Left lung (tissue), 4 donors: ENCODE measurements at regions not wholly inside any gene's neighbourhood (a gene's known extent, or its start where the extent isn't known, plus 50 kb on each side); places are given as distances from the start of the nearest gene placed in this dataset.

Experiments
- ATAC-seq: fragments of 200-7000 bp; cut with Tn5 transposase; one replicate; pipeline ENCODE4 v1.9.1; 2020; ENCODE audit warnings: moderate library complexity
- DNase-seq, 4 donors: peaks; one replicate each; pipeline ENCODE4 v3.0.0-alpha.2; 2013 to 2020
- H3K27ac ChIP-seq, 2 donors: fragments of 200-600 bp; sonication (generic) in 1 of 2; one replicate each; pipeline versions ENCODE4 v1.5.0 to v1.8.0; 2020 to 2021
- H3K27me3 ChIP-seq, 2 donors: fragments of 200-600 bp; sonication (generic) in 1 of 2; one replicate each; pipeline versions ENCODE4 v1.5.0 to v1.8.0; 2020 to 2021
- H3K36me3 ChIP-seq, 2 donors: fragments of 200-600 bp; sonication (generic) in 1 of 2; one replicate each; pipeline versions ENCODE4 v1.5.0 to v1.8.0; 2020 to 2021
- H3K4me1 ChIP-seq, 2 donors: fragments of 200-600 bp; one replicate each; pipeline ENCODE4 v1.8.0; 2021
- H3K4me3 ChIP-seq, 2 donors: fragments of 200-600 bp; sonication (generic) in 1 of 2; one replicate each; pipeline versions ENCODE4 v1.5.0 to v1.8.0; 2020 to 2021; ENCODE audit warnings: mild to moderate bottlenecking in 1 of 2
- H3K9me3 ChIP-seq, 2 donors: fragments of 200-600 bp; sonication (generic) in 1 of 2; one replicate each; pipeline versions ENCODE4 v1.5.0 to v1.8.0; 2020 to 2021
- intact Hi-C, 2 donors: fragments of 100-400 bp; cut with DNase I; formaldehyde crosslinking; loops; one replicate each; pipeline versions ENCODE4 v1.11.2 to v1.14.2; 2022
- TF ChIP-seq, protein P1 (sequence below), 2 donors: fragments of 200-600 bp; sonication (generic) in 1 of 2; IDR thresholded peaks; one replicate each; pipeline versions ENCODE4 v1.5.0 to v1.8.0; 2021; ENCODE audit warnings: antibody characterized with exemption in 2 of 2
- donor health status: DM: no; HTN: yes; CAD: no.
- donor health status: DM: no; HTN: no; CAD: no.

DNA sequence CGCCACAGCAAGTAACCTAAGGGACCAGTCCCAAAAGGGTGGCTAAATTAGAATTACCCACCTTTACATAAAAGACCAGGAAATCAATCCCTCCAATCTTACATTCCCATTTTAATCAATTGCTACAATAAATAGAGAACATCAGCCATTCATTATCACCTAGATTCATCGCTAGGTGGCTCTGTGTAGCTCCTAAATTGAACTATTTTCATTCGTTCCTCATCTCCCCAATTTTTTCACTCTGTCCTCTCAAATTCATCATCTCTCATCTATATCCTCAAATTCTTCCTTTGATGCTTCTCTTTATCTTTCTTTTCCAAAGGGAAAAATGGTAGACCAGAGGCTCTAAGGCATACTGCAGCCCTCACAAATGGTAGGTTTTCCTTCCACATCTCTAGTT lies 108.2 kb upstream of the TNC start:
- Histone ChIP-seq H3K27ac (no peak overlapping the region), H3K9me3 (no peaks in the 10 kb centered on the region), H3K36me3 (no peaks in the 10 kb centered on the region), H3K4me1 (no peaks in the 10 kb centered on the region), H3K4me3 (no peak overlapping the region), H3K27me3 (no peaks in the 10 kb centered on the region)
- TF ChIP-seq, protein P1, sequence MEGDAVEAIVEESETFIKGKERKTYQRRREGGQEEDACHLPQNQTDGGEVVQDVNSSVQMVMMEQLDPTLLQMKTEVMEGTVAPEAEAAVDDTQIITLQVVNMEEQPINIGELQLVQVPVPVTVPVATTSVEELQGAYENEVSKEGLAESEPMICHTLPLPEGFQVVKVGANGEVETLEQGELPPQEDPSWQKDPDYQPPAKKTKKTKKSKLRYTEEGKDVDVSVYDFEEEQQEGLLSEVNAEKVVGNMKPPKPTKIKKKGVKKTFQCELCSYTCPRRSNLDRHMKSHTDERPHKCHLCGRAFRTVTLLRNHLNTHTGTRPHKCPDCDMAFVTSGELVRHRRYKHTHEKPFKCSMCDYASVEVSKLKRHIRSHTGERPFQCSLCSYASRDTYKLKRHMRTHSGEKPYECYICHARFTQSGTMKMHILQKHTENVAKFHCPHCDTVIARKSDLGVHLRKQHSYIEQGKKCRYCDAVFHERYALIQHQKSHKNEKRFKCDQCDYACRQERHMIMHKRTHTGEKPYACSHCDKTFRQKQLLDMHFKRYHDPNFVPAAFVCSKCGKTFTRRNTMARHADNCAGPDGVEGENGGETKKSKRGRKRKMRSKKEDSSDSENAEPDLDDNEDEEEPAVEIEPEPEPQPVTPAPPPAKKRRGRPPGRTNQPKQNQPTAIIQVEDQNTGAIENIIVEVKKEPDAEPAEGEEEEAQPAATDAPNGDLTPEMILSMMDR (IDR thresholded peaks at IDR 0.05) = no peak
- ATAC-seq (no peak), DNase-seq (no peak)
- intact Hi-C loops = no loop called here

DNA sequence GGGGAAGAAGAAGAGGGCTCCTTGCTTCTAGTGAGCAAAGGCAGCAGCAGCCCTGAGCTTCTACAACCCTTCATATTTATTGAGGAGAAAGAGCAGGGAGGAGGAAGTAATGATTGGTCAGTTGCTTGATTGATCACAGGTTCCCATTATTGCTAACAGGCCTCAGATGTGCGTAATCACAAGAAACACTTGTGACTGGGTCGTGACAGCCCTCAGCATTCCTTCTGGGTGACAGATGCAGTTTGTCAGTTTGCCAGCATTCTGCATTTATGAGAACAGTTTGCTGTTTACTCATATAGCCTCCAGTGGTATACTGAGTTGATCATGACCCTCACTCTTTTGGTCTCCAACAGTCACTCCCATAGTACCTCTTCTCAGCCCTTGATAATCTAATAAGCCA lies 111.5 kb upstream of the TNC start:
- intact Hi-C loops = no loop called here
- H3K27ac ChIP-seq = no peak overlapping the region
- DNase-seq = no peak
- H3K4me1 ChIP-seq = no peaks in the 10 kb centered on the region
- H3K4me3 ChIP-seq = no peak overlapping the region
- no peaks in the 10 kb centered on the region for H3K27me3 ChIP-seq
- H3K36me3 ChIP-seq = no peaks in the 10 kb centered on the region
- TF ChIP-seq, protein P1 (IDR thresholded peaks at IDR 0.05) = no peak
- no peak for ATAC-seq
- no peaks in the 10 kb centered on the region for H3K9me3 ChIP-seq

DNA sequence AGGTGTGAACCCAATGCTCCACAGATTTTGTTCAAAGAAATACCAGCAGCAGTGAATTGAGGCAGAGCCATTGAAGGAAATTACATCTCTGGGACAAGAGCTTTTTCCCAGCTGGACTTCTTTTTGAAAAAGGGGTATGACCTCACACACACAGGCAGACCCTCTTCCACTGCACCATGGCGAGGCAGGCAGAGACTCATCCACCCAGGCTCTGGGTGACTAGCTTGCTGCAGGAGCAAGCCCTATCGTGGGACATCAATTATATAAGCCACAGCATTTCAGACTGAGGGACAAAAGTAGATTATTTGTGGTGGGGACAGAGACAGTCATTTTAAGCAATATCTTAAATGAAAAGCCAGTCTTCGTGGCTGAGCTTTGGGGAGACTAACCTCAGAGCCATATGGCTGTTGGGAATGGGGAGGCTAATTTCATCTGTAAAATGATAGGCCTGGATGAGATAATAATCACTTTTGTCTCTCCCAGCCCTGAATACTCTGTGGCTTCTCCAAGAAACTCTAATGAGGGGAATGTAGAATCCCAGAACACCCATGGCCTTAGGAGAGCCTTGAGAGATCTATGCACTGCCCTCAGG lies 113.1 kb upstream of the TNC start:
- Histone ChIP-seq H3K9me3 (no peaks in the 10 kb centered on the region), H3K36me3 (no peaks in the 10 kb centered on the region), H3K4me3 (no peak overlapping the region), H3K27ac (no peak overlapping the region), H3K27me3 (no peaks in the 10 kb centered on the region), H3K4me1 (no peaks in the 10 kb centered on the region)
- DNase-seq = no peak
- no peak for ATAC-seq
- TF ChIP-seq, protein P1 (IDR thresholded peaks at IDR 0.05) = no peak
- intact Hi-C loops = no loop called here

DNA sequence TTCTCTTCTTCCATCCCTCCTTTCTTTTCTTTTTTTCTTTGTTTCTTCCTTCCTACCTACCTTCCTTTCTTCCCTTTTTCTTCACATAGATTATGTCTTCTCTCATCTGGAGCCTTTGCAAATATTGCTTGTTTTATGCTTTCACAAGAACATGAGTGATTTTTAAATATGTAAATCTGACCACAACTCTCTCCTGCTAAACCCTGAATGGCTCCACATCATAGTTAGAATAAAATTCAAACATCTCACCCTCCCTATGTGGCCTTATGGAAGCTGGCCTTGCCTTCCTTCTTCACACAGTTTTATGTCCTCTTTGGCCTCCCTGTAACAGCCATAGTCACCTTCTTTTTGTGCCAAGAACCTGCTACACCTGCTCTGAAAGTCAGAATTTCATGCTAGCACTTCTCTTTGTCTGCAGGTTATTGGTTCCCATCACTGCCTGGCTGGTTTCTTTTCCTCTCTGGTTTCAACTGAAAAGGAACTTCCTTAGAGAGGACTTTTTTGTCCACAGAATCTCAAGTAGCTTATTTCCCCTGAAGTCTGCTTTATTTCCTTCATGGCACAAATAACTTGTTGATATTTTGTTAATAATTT lies 114.3 kb upstream of the TNC start:
- Histone ChIP-seq H3K9me3 (no peaks in the 10 kb centered on the region), H3K27ac (no peak overlapping the region), H3K36me3 (no peaks in the 10 kb centered on the region), H3K4me3 (no peak overlapping the region), H3K27me3 (no peaks in the 10 kb centered on the region), H3K4me1 (no peaks in the 10 kb centered on the region)
- DNase-seq = no peak
- intact Hi-C loops = no loop called here
- no peak for ATAC-seq
- TF ChIP-seq, protein P1 (IDR thresholded peaks at IDR 0.05) = no peak

DNA sequence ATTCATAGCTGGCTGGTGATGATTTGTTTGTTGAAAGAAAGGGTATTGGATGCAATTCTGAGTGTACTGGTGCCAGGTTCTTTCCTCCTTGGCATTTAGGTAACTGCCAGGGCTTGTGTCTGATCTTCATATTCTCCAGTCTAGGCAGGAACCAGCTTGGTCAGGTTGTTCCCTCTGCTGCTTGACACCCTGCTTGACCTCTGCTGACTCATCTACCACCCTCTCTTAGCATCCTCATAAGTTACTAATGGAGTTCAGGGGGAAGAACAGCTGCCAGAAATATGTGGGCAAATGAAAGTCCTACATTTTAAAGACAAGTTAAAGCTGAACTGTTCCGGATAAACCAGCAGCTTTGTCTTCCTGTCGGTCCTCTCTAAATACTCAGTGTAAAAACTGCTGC lies 116.1 kb upstream of the TNC start:
- Histone ChIP-seq H3K27me3 (no peaks in the 10 kb centered on the region), H3K36me3 (no peaks in the 10 kb centered on the region), H3K27ac (no peak overlapping the region), H3K4me1 (no peaks in the 10 kb centered on the region), H3K4me3 (no peak overlapping the region), H3K9me3 (no peaks in the 10 kb centered on the region)
- ATAC-seq (peak; percentile 94), DNase-seq (peak in 1 of 4 donors; percentile 41)
- intact Hi-C loops = no loop called here
- TF ChIP-seq, protein P1 (IDR thresholded peaks at IDR 0.05) = no peak
